ENCODE measurements at regions not wholly inside any gene's neighbourhood (a gene's known extent, or its start where the extent isn't known, plus 50 kb on each side); places are given as distances from the start of the nearest gene placed in this dataset.

DNA sequence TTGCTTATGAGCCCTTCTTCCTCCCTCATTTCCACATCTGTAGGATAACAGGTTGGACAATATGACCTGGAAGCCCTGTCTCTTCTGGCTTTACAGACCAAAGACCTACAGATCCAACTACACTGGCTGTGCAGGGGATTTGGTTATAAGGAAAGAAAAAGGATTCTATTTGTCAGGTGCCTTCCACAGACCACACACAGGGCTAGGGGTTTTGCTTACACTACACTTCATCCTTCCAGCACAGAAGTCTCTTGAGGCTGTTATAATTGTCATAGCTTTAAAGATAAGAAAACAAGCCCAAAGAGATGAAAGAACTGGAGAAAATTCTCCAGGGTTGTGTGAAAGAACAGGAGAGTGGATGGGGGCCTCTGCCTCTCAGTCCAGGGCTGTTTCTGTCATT is 302.6 kb downstream of the MYCN start:
- no TSS peak for BruUV-seq (replicated peaks)
- Histone ChIP-seq H3K9me1 (ENCODE audit: insufficient read depth, low read length) (no peaks in the 10 kb centered on the region), H4K91ac (ENCODE audit: insufficient read depth, low read depth, low read length) (no peak overlapping the region), H2BK5ac (ENCODE audit: low read depth, low read length, poor library complexity, severe bottlenecking) (no peak overlapping the region), H3K18ac (ENCODE audit: low read depth, low read length) (no peak overlapping the region), H3K23ac (ENCODE audit: low read depth, low read length) (no peak overlapping the region), H4K5ac (ENCODE audit: low read depth, low read length) (no peak overlapping the region), H3K79me1 (ENCODE audit: low read depth in 1 of 2, low read length in 2 of 2) (no peaks in the 10 kb centered on the region), H3K27ac (ENCODE audit: insufficient read depth, low read length) (no peak overlapping the region), H2BK120ac (ENCODE audit: low read depth, low read length) (no peak overlapping the region), H2AK5ac (ENCODE audit: low read depth, low read length) (no peak overlapping the region), H4K20me1 (ENCODE audit: insufficient read depth, low read length) (no peaks in the 10 kb centered on the region), H2BK15ac (ENCODE audit: low read depth, low read length) (no peak overlapping the region), H3K9me3 (ENCODE audit: control insufficient read depth, insufficient read depth, low read length) (peaks cover 35% of the 10 kb centered on the region), H3K4me3 (ENCODE audit: insufficient read depth, low read depth, low read length) (no peak overlapping the region), H3K4me2 (ENCODE audit: low read depth, low read length) (no peak overlapping the region), H3K36me3 (ENCODE audit: control insufficient read depth, insufficient read depth, low read length) (no peaks in the 10 kb centered on the region), H3K9ac (ENCODE audit: low read depth, low read length) (no peak overlapping the region), H2AFZ (replicated peaks; ENCODE audit: low read length, poor library complexity) (no peak overlapping the region), H3K27me3 (ENCODE audit: control insufficient read depth, insufficient read depth, low read length) (no peaks in the 10 kb centered on the region), H4K8ac (ENCODE audit: low read depth in 2 of 2, low read length in 2 of 2) (no peak overlapping the region), H3K14ac (replicated peaks; ENCODE audit: low read depth, low read length) (no peak overlapping the region), H3K4ac (ENCODE audit: low read depth, low read length) (no peak overlapping the region), H2BK20ac (ENCODE audit: low read depth, low read length) (no peak overlapping the region), H3K4me1 (ENCODE audit: control insufficient read depth, insufficient read depth, low read length) (no peaks in the 10 kb centered on the region), H3K56ac (ENCODE audit: extremely low read depth, insufficient read depth, low read length) (no peak overlapping the region), H2AK9ac (replicated peaks; ENCODE audit: low read depth, low read length, poor library complexity) (no peak overlapping the region)
- ChIA-PET POLR2A (ENCODE audit: unreplicated experiment) (no interaction called here), CTCF (no interaction called here)
- no peak for DNase-seq
- no peak for ATAC-seq (ENCODE audit: low read depth)
- dilution Hi-C loops (cut with HindIII; ENCODE audit: low sequenced_read_pairs, unreplicated experiment), result no loop called here
- intact Hi-C loops (cut with micrococcal nuclease), result no loop called here
- in situ Hi-C loops (cut with MboI; ENCODE audit: low sequenced_read_pairs), result no loop called here
- TF ChIP-seq MXI1 (IDR thresholded peaks at IDR 0.05; ENCODE audit: borderline replicate concordance, low read depth, low read length) (no peak), CEBPB (IDR thresholded peaks at IDR 0.05; ENCODE audit: low read depth, low read length) (no peak), CHD1 (IDR thresholded peaks at IDR 0.05; ENCODE audit: low read depth, low read length) (no peak), RFX5 (IDR thresholded peaks at IDR 0.05; ENCODE audit: low read depth, low read length) (no peak), NFE2L2 (IDR thresholded peaks at IDR 0.05; ENCODE audit: low read depth, low read length) (no peak), ELK1 (IDR thresholded peaks at IDR 0.05; ENCODE audit: borderline replicate concordance, low read depth, low read length) (no peak), SMC3 (IDR thresholded peaks at IDR 0.05; ENCODE audit: low read depth, low read length) (no peak), POLR2A (IDR thresholded peaks at IDR 0.05; ENCODE audit: low read depth, low read length) (no peak), USF2 (IDR thresholded peaks at IDR 0.05; ENCODE audit: low read depth, low read length) (no peak), RAD21 (IDR thresholded peaks at IDR 0.05; ENCODE audit: low read length) (no peak), RCOR1 (IDR thresholded peaks at IDR 0.05; ENCODE audit: insufficient replicate concordance, low read length) (no peak)
- TF ChIP-seq, protein P1, sequence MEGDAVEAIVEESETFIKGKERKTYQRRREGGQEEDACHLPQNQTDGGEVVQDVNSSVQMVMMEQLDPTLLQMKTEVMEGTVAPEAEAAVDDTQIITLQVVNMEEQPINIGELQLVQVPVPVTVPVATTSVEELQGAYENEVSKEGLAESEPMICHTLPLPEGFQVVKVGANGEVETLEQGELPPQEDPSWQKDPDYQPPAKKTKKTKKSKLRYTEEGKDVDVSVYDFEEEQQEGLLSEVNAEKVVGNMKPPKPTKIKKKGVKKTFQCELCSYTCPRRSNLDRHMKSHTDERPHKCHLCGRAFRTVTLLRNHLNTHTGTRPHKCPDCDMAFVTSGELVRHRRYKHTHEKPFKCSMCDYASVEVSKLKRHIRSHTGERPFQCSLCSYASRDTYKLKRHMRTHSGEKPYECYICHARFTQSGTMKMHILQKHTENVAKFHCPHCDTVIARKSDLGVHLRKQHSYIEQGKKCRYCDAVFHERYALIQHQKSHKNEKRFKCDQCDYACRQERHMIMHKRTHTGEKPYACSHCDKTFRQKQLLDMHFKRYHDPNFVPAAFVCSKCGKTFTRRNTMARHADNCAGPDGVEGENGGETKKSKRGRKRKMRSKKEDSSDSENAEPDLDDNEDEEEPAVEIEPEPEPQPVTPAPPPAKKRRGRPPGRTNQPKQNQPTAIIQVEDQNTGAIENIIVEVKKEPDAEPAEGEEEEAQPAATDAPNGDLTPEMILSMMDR (conservative IDR thresholded peaks at IDR 0.05; ENCODE audit: low read depth, low read length), result no peak

All from IMR-90 (cell line).